Activated naive CD8-positive, alpha-beta T cell treated with anti-CD3 and anti-CD28 coated beads, Interleukin-2, amount 50 U/mL, for 16 hours (primary cell): ENCODE measurements at regions not wholly inside any gene's neighbourhood (a gene's known extent, or its start where the extent isn't known, plus 50 kb on each side); places are given as distances from the start of the nearest gene placed in this dataset.
A peak's percentile ranks its signal among the peaks of the same experiment; 100 is the strongest.

Source experiments
- DNase-seq: peaks from one replicate; pipeline ENCODE4 v3.0.0-alpha.2; 2020; ENCODE audit warnings: low read depth, low spot score

DNA sequence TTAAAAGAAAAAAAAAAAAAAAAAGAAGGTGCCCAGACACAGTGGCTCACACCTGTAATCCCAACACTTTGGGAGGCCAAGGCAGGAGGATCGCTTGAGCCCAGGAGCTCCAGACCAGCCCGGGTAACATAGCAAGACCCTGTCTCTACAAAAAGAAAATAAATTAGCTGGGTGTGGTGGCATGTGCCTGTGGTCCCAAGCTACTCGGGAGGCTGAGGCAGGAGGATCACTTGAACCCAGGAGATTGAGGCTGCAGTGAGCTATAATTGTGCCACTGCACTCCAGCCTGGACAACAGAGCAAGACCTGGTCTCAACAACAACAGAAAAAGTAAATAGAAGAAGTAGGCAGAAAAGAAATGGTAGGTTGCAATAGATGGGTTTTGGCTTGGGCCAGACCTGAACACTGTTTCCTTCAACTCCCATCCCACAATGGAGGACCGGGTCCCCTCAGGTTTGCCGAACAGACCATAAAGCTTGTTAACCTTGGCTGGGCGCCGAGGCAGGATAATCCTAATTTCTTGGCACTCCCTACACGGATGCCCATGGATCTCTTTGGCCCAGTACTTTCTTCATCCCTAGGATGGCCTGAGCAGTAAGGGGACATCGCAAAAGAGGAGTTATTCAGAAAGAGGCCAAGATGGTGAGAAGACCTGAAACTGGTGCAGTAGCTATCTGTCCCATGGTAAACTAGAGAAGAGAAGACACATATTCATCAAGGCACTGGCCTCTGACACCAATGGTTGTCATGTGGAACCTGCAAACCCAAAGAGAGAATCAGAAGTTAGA lies 165.5 kb upstream of the CCND2 start:
- DNase-seq: no peak

DNA sequence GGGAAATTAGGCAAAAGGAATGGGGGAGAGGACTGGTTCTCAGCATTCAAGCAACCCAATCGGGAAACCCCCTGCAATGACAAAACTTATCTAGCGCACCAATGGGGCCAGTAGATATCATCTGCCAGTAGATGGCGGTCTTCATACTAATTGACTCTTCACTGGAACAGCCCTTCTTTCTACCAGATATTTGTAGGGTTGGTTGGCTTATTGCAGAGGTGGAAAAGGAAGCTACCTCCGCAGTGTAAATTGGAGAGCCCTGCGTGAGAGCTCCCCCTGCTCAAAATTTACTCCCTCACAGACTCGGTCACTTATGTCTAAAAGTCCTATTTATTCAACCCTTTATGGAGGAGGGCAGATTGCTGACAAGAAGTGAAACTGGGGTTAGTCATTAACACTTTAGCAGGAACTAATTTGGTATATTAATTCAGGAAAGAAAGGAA lies 166.1 kb upstream of the CCND2 start:
- DNase-seq: peak; percentile 45

DNA sequence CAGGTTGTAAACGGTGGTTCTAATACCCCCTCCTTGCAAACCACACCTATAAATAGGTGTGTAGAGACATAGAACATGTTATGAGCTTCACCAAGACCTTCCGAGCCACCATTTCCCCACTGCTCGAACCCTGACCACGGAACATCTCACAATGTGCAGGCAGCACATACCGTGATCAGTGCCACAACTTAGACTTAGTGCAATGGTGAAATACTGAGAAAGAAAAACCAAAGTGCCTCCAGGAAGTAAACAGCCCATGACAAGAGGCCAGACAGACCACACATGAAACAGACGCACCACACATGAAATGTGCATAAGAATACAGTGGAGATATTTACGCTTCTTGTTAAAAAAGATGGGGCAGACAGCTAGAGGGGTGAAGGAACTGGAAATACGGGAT lies 166.9 kb upstream of the CCND2 start:
- DNase-seq: no peak

DNA sequence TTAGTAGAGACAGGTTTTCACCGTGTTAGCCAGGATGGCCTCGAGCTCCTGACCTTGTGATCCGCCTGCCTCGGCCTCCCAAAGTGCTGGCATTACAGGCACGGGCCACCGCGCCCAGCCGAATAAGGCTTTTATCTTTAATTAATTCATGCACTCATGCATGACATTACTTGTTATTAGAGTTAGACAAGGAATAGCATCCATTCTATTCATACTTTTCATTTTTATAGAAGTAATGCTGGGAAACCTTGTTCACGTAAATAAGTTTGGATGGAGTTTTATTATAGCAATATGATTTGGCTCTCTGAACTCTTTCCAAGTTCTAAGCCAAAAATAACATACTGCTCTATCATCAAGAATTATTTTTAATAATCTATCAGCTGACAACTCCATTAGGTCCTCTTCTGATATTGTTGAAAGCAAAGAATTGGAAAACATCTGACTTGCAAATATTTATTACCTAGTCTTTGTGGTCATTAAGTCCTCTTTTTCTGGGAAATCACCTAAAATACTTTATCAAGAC lies 168.8 kb upstream of the CCND2 start:
- DNase-seq: no peak

DNA sequence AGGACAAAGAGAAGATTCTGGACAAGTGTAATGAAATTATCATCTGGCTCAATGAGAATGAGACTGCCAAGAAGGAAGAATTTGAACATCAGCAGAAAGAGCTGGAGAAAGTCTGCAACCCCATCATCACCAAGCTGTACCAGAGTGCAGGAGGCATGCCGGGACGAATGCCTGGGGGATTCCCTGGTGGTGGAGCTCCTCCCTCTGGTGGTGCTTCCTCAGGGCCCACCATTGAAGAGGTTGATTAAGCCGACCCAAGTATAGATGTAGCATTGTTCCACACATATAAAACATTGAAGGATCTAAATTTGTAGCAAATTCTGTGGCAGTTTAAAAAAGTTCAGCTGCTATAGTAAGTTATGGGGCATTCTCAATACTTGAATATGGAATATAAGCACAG lies 174.3 kb upstream of the CCND2 start:
- no peak for DNase-seq

DNA sequence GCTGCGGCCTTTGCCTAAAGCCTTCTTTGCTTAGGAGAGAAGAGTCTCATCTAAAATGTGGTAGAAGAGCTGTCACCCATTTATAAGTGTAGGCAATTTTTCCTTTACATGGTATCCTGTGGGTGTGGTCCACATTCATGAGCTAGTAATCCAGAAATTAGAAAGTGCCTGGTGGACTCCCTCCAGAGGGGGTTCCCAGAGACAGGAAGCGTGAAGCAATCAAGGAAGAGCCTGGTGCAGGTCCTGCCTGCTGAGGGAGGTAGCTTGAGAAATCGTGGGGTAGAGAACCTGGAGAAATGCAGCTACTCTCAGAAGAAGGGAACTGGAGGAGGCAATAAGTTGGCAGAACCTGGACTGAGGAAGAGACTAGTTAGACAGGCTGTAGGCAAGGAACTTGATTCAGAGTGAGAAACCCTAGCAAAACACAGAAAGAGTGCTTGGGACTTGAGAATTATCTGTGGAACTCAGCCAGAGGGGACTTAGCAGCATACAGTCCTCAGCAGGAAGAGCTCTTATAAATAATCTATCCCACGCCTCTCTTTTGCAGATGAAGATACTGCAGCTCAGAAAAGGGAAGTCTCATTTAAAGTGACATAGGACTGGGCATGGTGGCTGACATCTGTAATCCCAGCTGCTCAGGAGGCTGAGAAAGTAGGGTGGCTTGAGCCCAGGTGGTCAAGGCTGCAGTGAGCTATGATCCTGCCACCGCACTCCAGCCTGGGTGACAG lies 182.4 kb upstream of the CCND2 start:
- no peak for DNase-seq

DNA sequence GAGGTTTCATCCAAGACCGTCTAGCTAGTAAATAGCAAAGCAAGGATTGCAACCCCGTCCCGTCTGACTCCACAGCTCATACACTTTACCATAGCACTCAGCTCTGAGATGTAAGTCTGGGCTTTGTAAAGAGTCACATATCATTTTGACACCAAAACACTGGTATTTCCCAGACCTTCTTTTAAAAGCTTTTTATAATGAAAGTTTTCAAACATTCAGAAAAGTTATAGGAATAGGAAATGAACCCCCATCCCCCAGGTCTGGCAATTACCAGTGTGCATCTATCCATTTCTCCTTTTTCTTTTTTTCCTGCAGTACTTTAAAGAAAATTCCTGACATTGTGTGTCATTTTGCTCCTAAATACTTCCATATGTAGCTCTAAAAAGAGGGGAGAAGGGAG lies 183.6 kb upstream of the CCND2 start:
- no peak for DNase-seq

DNA sequence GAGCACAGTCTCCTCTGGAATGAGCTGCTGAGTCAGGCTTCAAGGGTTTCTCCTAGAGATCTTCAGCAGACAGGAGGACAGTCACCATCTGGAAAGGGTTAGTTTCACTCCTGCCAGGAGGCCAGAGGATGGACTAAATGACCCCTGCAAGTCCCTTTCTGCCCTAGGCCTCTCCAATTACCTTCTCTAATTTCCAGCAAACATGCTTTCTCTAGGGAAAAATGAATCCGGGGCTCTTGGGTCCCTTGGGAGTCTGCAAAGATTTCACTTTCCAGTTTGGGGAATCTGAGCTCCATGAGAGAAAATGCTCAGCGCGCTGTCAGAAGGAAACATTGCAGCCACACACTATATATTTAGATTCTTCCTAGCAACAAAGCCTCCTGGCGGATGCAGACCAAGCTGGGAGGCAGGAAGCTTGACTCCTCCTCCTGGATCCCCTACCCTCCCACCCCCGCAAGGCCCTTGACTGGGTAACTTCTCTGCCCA lies 184.4 kb upstream of the CCND2 start:
- no peak for DNase-seq

DNA sequence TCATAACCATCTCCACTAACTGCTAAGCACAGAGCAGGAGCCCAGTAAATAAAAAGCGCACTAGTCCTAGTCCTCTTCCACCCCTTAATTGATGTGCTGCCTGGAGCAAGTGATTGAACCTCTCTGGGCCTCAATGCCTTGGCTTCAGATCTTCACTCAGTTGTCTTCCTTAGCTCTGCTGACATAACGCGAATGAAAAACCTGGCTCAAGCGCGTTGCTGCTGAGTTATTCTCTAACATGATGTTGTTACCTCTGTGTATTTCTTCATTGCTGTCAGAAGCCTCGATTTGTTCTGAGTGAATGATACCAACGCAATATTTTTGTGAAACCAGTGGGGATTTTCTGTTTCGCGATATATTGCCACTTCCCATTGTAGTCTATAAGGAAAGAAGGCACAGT lies 185.1 kb upstream of the CCND2 start:
- DNase-seq: no peak

DNA sequence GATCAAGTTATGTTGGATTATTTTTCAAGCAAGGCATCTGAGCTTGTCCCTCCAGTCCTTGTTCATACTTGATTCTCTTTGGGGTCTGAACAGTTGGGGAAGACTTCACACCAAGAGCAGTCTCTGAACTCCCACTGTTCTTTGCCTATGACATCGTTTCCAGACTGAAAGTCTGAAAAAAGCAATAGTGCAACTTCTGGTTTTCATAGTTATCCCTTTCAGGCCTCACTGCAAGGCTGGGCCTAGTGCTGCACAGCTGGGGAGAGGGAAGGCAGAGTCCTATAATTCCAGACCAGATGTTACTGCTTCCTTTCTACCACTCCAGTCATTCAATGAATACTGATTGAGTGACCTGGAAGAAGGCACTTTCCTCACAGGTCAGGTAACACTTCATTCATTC lies 187.1 kb upstream of the CCND2 start:
- DNase-seq: no peak

DNA sequence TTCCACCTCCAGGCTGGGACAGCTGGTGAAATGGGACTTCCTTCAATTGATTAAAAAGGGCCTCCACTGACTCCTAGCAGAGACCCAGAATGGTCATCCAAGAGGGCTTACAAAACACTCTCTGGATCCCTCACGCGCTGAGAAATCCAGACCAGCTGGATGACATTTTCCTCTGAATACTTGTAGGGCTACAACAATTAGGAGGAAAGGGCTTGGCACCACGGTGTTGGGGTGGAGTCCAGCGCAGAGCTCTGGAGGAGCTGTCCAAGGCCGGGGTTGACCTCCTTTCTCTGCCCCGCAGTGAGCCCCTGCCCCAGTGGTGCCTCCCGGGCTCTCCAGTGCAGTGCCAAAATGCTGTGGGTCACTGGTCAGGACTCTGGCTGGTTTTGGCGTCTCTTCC lies 189.0 kb upstream of the CCND2 start:
- DNase-seq: no peak

DNA sequence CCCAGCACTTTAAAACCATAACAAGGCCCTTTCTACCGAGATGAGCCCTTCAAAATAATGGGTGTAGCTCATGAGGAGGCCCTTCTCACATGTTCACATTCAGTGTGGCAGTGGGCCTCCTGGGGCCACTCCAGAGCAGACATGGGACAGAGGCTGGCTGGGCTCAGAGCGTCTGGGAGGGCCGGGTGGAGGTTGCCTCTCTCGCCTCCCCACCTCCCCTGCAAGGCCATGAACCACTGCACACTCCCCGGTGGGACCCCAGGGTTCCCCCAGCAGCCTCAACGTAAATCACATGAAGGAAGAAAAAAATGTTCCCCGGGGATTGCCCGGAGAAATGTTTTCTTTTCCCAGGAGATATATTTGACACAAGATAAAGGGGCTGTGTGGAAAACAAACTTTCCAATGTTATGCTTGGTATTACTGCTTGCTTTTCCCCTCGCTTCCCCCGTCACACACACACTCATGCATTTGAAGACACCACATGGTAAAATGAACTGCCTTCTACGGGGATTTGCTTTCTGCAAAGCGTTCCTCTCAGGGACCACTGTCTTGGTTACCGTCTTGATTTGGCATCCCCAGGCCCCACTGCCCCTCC lies 190.7 kb upstream of the CCND2 start:
- no peak for DNase-seq

DNA sequence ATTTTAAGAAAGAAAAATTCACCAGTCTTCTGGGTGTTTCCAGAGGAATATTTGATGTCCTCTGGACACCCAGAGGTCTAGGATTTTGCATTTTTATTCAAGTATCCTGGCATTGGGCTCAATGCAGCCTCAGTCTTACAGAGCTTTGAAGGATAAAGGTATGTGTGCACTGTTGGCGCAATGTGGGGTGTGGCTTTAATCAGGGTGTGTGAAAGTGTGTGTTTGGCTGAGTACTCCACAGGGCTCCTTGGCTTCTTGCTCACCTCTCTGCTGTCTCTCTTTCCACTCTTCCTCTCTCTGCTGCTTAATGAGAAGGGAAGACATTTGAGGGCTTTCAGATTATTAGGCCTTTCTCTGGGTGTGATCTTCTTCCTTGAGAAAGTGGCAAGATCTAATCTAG lies 193.3 kb upstream of the CCND2 start:
- DNase-seq: no peak

DNA sequence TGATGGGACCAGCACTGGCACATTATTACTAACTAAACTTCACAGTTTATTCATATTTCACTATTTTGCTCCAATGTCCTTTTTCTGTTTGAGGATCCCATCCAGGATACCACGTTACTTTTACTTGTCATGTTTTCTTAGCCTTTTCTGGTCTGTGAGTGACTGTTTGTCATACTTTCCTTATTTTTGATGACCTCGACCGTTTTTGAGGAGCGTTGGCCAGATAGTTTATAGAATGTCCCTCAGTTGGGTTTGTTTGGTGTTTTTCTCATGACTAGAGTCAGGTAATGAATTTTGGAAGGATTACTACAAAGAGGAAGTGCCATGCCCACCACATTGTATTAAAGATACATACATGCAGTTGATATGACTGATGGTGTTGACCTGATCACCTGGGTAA lies 199.4 kb upstream of the CCND2 start:
- DNase-seq: no peak

DNA sequence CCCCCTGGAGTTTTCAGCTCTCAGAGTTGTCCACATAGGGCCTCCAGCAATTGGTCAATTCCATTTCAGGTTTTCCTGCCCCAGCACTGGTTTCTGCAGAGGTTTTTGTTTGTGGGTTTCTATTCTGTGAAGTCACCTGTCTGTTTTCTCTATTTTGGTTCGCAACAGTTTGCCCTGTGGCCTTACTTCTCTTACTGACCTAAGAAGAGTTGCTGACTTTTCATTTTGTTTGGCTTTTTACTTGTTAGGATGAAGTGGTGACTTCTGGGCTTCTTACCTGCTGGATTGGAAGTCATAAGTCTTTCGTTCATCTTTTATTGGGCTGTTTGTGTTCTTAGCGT lies 196.4 kb upstream of the PARP11 start:
- DNase-seq: no peak

DNA sequence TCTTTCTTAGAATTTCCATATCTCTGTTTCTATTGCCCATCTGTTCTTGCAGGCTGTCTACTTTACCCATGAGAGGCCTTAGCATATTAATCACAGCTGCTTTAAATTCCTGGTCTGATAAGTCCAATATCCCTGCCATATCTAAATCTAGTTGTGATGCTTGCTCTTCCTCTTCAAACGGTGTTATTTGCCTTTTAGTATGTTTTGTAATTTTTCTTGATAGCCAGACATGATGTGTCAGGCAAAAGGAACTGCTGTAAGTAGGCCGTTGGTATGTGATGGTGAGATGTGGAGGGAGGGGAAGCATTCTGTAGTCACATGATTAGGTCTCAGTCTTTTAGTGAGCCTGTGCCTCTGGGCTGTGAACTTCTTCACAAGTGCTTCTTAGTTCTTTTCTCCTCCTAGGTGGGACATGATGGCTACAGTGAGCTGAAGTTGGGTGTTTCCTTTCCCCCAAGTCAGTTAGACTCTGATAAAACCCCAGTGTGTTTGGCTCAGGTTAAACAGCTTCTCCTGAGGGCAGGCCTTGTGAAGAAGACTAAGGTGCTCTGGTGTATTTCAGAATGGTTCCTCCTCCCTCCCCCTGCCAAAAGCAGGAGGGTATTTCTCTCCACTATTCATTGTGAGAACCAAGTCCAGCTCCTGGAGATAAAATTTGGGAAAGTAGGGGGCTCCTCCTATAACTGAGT lies 195.9 kb upstream of the PARP11 start:
- DNase-seq: no peak

DNA sequence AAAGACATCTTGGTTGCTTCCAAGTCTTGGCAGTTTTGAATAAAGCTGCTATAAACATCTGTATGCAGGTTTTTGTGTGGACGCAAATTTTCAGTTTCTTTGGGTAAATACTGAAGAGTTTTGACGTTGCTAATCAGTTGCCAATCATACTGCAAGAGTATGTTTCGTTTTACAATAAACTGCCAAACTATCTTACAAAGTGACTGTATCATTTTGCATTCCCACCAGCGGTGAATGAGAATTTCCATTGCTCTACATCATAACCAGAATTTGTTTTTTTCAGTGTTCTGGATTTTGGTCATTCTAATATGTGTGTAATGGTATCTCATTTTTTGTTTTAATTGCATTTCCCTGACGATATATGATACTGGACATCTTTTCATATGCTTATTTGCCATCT lies 190.8 kb upstream of the PARP11 start:
- DNase-seq: no peak

DNA sequence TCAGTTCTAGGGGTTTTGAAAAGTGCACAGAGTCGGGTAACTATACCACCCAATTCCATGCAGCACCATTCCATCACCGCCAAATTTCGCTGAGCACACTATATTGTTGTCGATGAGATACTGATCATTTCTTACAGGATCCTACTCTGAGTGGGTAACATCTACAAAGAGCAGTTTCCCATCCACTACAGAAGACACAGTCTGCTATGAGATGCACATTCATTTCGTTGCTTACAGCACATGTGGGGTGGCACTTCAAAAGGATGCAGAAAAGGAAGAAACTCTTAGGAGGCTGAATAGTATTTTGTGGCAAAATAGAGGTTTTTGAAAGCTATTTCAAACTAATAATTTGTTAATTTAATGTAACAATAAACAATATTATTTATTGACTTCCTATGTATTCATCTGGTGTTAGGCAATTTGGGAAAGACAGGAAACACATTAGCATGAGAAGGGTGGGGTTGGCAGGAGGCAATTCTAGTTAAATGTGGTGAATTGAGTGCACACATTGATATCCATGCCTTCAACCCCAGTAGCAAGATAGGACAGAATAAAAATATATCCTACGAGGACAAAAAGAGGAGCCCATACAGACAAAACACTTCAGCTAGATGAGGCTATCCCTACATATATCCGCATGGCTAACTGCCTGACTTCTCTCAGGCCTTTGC lies 186.8 kb upstream of the PARP11 start:
- no peak for DNase-seq

DNA sequence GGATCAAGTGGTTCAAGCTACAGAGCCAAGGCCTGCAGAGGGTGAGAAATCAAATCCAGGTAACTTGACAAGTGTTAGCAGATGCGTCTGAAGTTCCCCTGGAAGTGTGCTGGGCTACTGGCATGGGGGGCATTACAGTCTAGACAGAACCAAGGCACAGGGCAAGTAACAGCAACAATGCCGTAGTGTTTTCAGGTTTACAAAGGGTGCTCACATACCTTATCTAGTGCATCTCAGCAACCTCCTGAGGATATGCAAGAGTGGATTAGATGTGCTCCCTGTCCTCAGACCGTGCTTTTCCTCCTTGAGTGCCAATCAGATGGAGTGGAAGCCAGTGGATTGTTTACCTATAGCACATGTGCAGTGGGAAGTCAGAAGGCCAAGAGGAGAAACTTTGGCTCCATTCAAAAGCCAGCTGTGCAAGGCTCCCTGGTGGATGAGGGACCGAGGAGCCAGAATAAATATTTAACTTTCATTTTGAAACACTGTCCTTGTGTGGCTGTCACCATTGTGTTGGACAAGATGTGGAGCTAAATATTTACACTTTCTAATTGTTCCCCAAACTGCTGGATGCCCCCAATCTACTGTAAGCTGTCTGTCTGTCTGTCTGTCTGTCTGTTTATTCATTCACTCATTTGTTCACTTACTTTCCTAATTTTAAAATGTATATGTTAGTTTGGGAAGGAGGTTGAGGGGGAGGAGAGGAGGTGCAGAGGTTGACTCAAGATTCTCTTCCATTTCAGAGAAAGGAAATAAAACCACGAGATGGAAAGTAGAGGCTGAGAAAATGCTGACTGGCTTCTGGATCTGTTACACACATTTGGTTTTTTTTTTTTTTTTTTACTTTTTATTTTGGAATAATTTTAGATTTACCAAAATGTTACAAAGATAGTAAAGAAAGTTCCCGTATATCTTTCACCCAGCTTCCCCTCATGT lies 184.0 kb upstream of the PARP11 start:
- DNase-seq: no peak

DNA sequence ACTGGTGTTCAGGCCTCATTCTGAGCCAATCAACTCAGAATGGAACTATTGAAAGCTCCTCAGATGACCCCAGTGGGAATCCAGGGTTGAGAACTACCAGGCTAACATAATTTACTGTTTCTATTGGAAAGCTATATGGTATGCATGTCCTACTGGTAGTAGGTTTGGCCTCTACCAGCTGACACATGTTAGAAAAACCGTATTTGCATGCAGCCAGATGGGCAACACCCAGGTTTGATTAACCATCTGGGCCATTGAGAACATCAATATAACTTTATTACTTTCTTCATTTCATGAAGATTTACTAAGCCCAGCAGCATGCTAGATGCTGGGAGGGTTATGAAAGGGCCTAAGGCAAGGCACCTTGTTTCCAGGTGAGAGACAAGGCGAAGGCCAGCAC lies 181.4 kb upstream of the PARP11 start:
- no peak for DNase-seq
